ENCODE measurements at regions not wholly inside any gene's neighbourhood (a gene's known extent, or its start where the extent isn't known, plus 50 kb on each side); places are given as distances from the start of the nearest gene placed in this dataset.
"Not testable (repeated sequence)": the region's sequence is repeated elsewhere in the genome, so short reads cannot be mapped to it uniquely, and the experiment has no call there.

GRCh38 chr22:19599626-19600243 lies 75.5 kb upstream of the CLDN5 start:
- DNase-seq (ENCODE audit: low spot score), result no peak

GRCh38 chr22:19603346-19603745 lies 79.1 kb upstream of the CLDN5 start:
- DNase-seq (ENCODE audit: low spot score), result not testable (repeated sequence)

- no peak for DNase-seq (ENCODE audit: low spot score)
Measured at GRCh38 chr22:19603767-19604166, 79.6 kb upstream of the CLDN5 start.

- DNase-seq (ENCODE audit: low spot score), result no peak
Measured at GRCh38 chr22:19604711-19605268, 80.6 kb upstream of the CLDN5 start.

DNA sequence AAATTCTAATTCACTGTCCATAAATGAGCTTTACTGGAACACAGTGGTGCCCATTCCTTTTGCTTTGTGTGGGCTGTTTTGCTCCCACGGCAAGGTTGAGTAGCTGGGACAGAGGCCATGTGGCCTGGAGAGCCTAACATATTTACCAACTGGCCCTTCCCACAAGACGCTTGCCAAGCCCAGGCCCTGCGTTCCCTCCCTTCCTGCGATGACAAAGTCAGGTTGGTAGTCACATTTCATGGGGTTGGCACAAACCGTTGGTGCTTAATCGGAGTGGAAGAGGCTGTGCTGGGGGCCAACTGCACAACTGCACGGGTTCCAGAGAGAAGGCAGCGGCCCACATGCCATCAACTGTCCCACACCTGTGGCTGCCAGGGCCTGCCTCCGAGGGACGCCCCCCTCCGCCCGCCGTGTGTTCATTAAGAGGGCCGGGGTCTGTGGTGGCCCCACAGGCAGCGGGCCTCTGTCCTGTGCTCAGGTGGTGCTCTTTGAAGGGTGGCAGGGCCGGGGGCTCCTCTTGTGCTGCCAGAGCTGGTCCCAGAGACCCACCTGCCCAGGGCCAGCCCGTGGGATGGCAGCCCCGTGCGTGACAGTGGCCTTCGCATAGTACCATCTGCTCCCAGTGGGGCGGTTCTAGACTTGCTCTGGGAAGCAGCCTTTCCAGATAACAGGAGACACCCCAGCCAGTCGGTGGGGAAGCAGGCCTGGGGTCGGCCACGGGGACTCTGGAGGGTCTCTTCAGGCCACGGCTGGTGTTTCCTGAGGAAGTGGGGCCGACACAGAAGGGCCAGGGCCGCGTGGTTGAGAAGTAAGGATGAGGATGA lies 81.5 kb upstream of the CLDN5 start:
- no peak for DNase-seq (ENCODE audit: low spot score)

DNA sequence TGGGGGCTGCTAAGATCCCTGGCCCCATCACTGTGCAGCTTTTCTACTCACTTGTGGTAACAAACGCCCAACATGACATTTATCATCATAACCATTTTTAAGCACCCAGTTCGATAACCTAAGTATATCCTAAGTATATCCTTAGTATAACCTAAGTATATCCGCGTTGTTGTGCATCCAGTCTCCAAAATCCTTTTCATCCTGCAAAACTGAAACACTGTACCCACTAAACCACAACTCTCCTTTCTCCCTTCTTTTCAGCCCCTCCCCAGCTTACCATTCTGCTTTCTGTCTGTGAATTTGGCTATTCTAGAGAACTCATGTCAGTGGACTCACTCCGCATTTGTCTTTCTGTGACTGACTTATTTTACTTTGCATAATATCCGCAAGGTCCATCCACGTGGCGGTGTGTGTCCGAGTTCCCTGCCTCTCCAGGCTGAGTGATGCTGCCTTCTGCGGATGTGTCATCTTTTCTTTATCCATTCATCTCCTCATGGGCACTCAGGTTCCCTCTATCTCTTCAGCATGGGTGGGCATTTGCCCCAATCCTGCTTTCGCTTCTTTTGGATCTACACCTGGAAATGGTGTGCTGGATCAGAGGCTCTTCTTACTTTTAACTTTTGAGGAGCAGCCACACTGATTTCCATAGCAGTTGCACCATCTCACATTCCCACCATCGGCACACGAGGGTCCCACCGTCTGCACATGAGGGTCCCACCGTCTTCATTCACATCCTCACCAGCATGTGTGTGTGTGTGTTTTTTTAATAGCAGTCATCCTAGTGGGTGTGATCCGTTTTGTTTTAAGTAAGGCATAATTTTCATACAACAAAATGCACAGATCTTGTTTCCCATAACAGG lies 82.4 kb upstream of the CLDN5 start:
- no peak for DNase-seq (ENCODE audit: low spot score)

DNA sequence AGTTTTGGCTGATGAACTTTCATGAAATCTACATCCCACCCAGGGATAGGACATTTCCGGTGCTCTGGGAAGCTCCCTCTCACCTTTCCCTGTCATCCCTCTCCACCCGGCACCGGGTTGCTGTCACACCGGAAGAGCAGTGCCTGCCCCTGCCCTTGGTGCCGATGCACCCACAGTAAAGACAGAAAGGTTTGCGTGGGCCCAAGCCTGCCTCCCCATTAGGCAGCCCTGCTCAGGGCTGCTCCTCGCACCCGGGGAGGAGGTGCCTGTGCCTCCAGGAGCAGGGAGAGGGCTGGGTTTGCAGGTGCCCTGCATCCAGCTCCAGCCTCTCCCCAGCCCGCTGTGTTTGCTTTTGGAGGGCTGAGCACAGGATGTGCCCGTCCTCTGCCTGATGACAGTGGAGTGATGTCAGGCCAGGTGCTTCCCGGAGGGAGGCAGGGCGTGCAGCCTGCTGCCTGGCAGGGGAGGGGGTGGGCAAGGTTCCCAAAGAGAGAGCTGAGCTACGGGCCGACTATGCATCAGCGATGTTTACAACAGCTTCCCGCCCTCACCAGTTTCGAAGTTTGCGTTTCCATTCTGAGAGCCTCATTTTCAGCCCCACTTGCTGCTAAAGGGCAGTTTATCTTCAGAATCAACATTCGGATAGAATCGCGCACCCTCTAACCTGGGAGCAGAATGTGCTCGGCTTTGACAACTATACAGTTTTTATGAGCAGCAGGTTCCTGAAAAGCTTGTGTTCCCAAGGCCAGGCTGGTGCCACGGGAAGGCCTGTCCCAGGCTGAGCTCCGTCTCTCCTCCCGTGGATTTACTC lies 83.2 kb upstream of the CLDN5 start:
- DNase-seq (ENCODE audit: low spot score), result no peak

DNA sequence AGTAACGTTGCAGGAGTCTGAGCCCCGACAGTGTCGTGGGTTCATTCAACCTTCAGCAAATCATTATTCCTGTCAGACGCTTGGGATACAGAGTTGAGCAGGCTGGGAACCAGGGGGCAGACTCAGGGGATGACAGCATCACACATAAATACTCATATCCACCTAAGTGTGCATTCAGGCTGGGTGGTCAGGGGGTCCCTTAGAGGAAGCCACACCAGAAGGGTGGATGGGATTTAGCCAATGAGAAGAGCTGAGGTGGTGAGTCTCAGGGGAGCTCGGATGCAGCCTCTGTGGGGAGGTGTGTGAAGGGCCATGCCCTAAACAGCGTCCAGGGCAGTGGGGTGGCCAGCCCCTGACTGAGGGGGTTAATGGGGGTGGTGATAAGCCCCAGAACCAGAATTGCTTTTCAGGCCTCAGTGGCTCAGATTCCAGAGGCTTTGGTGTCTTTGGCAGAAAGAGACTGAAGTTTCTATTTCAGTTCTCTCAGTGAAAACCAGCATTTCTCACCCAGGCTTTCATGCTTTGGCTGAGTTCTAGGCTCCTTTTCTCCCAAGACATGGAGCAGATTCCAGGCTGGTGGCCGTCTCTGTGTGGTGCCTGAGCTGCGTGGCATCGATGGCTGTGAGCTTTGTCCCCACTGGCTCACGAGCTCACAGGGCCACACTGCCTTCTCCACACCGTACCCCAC lies 83.9 kb upstream of the CLDN5 start:
- DNase-seq (ENCODE audit: low spot score), result no peak

GRCh38 chr22:19609753-19610152 lies 85.5 kb upstream of the CLDN5 start:
- not testable (repeated sequence) for DNase-seq (ENCODE audit: low spot score)

- no peak for DNase-seq (ENCODE audit: low spot score)
Measured at GRCh38 chr22:19610518-19611253, 86.5 kb upstream of the CLDN5 start.

DNA sequence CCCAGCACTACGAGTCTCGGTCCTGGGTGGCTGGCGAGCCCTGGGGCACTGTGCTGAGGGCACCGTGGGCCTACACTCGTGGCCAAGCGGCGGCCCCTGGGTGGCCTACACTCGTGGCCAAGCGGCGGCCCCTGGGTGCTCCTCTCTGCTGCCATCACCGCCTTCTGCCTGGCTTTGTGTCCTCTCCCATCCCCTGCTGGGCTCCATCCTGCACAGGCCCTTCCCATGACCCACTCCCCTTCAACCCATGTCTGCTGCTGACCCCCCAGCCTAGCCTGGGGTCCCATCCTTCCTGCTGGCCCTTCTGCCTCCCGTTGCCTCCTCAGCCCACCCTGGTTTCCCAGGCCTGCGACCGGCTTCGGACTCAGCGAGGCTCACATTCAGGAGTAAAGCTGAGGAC lies 87.4 kb upstream of the CLDN5 start:
- no peak for DNase-seq (ENCODE audit: low spot score)

DNA sequence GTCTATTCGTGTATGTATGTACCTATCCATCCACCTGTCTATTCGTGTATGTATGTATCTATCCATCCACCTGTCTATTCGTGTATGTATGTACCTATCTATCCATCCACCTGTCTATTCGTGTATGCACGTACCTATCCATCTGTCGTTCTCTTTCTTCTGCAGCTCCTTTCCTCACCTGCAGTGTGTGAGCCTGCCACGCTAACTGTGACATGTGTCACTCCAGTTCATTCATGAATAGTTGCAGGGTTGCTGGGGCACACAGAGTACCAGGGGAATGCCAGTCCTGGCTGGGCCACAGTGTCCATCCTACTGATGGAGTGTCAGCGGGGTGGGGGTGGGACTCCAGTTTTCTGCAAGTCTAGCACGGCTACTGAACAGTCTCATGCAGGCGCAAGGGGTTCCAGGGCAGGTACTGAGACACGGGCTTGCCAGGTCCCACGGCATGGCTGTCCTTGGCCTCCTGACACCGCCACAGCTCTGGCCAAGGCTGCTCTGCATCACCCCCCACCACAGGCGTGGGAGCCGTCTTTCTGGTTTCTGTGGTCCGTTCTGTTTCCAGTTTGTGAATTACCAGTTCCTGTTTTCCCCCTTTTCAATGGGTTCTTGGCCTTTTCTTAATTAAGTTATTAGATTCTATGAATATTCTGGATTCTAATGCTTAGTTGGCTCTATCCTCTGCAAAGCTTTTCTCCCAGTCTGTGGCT lies 88.8 kb upstream of the CLDN5 start:
- DNase-seq (ENCODE audit: low spot score), result no peak

DNA sequence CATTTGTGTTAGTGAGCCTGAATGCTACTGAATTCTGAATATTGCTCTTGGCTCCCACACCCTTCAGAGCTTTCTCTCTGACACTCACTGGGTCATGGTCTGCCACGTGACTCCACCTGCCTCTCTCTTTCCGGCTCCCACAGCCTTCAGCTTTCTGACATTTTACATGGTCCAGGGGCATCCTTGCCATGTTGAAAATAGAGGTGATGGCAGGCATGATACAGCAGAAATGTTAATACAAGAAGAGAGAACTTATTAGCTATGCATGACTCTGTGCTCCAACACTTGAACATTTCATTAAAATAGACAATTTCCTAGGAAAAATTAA lies 90.3 kb upstream of the CLDN5 start:
- no peak for DNase-seq (ENCODE audit: low spot score)

GRCh38 chr22:19615001-19615461 lies 90.8 kb upstream of the CLDN5 start:
- no peak for DNase-seq (ENCODE audit: low spot score)

GRCh38 chr22:19615867-19616581 lies 91.8 kb upstream of the CLDN5 start:
- DNase-seq (ENCODE audit: low spot score), result no peak

GRCh38 chr22:19619144-19620009 lies 94.9 kb upstream of the SEPTIN5 start:
- DNase-seq (ENCODE audit: low spot score), result no peak

- no peak for DNase-seq (ENCODE audit: low spot score)
Measured at GRCh38 chr22:19620742-19621371, 93.4 kb upstream of the SEPTIN5 start.
